Left kidney (tissue), 1 donor: ENCODE measurements at regions not wholly inside any gene's neighbourhood (a gene's known extent, or its start where the extent isn't known, plus 50 kb on each side); places are given as distances from the start of the nearest gene placed in this dataset.
"Not testable (repeated sequence)": the region's sequence is repeated elsewhere in the genome, so short reads cannot be mapped to it uniquely, and the experiment has no call there.

ENCODE experiments used
- DNase-seq: peaks from one replicate; pipeline ENCODE4 v3.0.0-alpha.2; 2013

DNA sequence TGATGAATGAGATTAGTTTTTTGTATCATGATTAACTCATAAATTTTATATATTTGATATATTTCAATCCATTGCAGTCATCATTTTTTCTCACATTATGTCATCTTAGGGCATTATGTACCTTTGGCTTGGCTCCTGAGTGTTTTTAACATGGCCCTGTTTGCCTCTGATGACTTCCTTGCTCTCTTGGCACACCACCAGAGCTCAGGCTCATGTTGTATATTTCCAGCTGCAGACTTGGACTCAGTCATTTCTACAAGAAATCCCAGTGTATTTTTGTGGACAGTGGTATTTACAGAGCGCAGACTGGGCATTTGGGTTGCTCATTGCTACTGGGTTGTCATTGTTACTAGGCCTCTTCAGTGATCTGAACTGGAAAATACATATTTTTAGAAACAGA lies 188.5 kb downstream of the ADRA2A start:
- no peak for DNase-seq

DNA sequence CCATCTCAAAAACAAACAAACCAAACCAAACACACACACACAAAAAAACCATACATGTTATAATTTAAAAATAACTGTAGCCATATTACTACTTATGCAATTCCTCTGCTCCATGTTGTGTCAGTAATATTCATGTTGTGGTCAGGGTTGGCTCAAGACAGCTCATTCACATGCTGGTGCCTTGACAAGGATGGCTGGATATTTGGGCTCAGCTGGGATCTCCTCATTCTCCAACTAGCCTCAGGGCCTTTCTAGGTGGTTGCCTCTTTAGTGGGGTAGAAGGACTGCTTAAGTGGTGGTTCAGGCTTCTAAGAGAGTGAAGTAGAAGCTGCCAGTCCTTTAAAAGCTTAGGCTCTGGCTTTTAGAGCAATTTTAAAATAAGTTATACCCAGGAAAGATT lies 189.3 kb downstream of the ADRA2A start:
- no peak for DNase-seq

DNA sequence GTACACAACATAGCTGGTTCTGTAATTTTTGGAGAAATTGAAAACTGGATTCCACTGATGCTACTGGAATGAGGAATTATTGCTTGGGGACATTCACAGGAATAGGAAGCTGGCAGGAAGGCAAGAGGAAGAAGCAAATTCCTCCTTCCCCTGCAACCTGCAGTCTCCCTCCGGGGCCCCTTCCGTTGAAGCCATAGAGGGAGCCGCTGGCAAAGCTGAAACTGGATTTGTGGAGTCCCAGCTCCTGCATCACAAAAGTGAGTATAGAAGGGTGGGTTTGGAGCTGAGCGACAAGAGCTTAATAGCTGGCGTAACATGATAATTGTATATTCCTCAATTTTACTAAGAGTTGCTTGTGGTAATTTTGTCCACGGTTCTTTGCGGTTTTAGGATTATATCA lies 190.8 kb downstream of the ADRA2A start:
- no peak for DNase-seq

DNA sequence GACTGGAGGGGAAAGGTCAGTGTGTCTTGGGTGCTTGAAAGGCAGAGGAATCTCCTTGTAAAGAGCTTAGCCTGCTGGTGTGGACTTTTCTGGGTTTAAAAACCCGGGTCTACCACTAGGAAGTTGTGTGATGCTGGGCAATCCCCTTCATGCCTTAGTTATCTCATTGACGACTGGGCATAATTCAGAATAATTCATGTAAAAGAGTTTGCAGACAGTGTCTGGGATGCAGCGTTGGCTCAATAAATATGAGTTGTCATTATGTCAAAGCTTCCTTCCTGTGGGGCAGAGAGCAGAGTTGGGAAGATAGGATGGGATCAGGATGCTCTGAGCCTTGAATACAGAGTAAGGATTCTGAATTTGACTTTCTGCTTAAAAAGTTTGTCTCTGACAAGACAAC lies 196.4 kb downstream of the ADRA2A start:
- DNase-seq: no peak

DNA sequence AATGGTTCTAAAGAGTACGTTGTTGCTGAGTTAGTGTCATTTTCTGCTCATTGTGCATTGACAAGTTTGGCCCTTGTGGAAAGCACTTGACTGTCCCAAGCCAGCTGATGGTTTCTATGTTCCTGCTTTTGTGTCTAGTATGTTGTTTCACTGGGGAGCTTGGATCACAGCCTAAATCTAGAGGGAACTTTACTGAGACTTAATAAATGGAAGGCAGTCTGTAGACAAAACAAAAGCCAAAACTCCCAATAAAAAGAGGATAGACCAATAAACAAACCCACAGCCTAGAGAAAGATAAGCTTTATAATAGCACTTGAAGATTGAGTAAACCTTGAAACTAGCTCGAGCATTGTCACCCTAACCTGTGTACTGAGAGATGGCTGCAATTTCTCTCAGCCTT lies 196.8 kb downstream of the ADRA2A start:
- DNase-seq: no peak

DNA sequence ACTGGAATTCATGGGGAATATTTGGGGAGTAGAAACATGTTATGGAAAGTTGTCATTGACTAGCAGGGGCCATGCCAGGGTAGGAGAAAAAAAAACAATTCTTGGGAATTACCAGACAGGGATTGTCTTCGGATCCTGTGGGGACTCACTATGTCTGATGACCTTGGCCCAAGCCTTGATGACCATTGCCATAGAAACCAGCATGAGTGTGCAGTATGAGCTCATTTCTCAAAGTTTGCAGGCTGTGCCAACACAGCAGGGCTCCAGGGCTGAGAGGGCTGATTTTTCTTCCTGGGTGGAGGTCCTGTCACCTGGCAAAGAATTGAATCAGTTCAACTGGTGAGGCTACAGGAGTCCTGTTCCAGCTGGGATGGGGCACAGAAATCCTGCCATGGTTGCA lies 198.3 kb downstream of the ADRA2A start:
- DNase-seq: no peak

DNA sequence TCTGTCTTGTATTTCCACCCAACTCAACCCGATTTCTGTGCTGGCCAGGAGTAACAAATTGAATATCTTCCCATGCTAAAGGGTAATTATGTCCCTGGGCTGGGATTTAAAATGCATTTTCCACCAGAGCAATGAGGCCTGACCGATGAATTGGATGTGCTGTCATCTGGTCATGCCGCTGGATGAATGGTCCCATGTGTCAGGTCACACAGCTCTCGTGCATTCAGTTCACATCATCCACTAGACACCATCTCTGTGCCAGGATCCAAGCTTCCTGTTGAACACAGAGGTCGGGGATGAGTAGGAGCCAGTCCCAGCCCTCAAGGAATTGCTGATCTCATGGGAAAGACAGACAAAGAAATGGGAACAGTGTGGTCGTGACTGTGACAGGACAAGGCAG lies 200.8 kb downstream of the ADRA2A start:
- DNase-seq: no peak

DNA sequence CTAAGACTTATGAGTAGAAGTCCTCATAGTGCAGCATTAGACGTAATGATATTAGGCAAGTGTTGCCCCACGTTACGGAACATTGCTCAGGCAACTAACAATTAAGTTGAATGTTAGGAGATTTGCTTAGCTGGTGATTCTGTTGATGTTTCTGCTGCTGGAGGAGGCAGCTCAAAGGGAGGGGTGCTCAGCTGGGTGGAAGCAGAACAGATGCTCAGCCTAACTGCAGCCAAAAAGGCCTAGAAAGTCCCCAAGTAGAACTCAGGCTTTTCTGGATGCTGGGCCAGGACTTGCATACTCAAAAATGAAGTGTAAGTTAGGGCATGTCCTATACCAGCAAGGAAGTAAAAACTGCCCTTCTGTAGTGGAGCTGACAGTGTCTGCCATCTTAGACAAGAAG lies 201.4 kb downstream of the ADRA2A start:
- DNase-seq: no peak

DNA sequence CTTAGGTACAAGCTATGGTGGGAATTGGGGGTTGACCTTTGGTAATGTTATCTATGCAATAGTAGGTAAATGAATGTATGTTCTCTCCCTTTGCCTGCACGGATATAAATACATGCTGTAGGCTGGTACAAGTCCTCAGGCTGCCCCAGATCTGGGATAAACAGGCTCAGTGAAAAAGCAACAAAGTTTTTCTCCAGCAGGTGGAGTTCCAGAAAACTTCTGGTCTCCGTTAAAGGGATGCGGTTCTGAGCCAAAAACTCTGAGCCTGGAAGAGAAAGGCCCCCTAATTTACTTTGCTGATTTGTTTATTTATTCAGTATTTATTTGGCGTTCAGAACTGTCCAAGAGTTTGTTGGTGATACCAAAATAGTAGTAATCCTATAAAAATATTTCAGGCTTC lies 204.7 kb downstream of the ADRA2A start:
- peak; percentile 29 for DNase-seq

DNA sequence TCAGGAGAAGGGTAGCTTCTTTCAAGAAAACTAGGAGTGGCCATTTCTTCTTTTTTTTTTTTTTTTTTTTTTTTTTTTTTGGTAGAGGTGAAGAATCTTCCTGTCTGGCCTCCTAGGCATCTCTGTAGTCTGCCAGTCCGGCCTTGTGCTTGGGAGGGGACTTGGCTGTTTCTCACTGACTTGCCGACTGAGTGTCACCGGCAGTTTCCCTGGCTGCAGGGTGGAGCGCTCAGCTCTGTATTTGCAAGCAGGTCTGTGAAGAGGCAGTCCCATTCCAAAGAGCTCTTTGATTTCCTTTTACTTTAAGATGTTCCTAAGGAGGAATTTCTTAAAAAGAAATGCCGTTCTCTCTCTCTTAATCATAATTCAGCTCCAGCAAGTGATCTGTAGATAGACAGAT lies 212.6 kb downstream of the ADRA2A start:
- DNase-seq: no peak

DNA sequence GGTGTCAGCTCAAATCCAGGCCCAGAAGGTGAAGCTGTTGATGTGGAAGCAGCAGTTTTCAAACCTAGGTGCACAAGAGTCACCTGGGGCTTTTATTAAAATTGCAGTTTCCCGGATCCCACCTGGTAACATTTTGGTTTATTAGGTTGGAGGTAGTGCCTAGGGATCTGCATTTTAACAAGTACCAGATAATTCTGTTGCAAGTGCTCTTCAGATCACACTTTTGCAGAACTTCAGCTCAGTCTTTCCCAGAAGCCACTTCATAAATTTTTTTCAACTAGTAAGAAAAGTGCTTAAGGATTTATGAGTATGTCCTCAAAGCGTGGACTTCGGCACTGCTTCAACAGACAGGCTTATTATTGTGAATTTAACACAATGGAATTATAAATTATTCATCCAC lies 213.8 kb downstream of the ADRA2A start:
- no peak for DNase-seq

DNA sequence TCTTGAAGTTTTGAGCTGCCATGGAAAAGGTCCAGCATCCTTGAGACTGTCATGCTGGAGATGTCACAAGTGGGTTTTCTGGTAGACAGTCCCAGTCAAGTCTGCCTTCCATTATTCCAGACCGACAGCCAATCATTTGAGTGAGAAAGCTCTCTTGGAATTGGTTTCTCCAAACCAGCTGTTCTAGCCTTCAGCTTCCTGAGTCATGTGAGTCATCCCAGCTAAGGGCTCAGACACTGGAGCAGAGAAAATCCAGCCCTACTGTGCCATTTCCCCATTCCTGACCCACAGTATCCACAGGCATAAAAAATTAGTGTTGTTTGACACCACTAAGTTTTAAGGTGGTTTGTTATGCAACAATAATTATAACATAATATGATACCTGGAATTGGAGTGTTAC lies 219.0 kb downstream of the ADRA2A start:
- no peak for DNase-seq

DNA sequence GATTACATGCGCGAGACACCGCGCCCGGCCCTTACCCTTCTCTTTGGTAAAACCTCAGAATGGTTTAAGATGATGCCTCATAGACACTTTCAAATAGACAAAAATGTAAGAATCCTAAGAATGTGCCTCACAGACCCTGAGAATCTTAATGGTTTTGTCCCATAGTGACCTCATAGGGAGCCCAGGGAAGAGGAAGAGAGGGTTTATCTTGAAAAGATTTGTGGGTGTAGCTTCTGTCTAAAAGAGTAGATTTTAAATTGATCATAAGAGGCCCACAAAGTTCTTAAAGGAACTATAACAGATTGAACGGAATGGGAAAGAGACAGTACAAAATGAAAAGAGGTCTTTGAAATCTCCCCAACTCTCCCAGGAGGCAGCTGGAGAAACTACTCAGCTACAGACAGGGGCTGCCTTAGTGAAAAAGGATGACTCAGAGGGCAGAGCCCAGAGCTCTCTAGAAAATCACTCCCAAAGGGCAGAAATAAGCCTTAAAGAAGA lies 220.6 kb downstream of the ADRA2A start:
- no peak for DNase-seq

DNA sequence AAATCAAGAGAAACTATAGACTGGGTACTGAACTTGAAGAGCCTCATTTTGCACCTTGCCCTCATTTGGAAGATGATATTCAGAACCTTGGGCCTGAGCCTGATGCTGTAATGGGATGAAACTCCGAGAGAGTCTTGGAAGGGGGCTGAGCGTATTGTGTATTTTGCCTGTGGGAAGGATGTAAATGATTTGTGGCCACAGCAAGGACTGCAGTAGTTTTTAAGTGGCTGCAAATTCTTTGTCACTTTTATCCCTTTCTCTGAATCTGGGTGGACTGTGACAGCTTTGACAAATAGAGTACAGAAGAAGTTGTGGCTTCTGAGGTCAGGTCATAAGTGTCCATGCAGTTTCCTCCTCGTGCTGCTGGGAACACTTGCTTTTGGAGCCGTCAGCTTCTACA lies 221.2 kb downstream of the ADRA2A start:
- no peak for DNase-seq

DNA sequence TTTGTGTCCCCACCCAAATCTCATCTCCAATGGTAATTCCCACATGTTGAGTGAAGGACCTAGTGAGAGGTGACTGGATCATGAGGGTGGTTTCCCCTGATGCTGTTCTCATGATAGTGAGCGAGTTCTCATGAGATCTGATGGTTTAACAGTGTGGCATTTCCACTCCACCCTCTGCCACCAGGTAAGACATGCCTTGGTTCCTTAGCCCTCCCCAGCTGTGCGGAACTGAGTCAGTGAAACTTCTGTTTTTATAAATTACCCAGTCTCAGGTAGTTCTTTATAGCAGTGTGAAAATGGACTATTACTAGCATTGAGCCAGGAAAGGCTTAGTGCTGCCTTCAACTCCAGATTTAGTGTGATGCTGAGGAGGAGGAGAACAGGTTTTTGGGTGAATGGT lies 222.2 kb downstream of the ADRA2A start:
- no peak for DNase-seq

DNA sequence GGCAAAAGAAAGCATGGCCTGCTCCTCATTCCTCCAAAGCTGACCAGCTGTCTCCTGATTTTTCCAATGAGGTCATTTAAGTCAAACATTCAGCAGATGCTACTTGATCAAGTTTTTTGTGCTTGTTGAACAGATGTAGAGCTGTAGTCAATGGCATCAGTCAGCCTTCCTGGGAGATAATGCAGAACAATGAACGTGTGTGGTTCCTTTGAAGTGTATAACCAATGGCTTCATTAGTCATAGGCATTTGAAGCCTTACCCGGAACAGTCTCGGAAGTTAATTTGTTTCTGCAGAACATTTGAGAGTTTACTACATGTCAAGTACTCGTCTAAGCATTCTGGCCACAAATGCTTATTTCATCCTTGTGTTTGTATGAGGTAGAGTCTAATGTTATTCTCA lies 227.1 kb downstream of the ADRA2A start:
- no peak for DNase-seq

DNA sequence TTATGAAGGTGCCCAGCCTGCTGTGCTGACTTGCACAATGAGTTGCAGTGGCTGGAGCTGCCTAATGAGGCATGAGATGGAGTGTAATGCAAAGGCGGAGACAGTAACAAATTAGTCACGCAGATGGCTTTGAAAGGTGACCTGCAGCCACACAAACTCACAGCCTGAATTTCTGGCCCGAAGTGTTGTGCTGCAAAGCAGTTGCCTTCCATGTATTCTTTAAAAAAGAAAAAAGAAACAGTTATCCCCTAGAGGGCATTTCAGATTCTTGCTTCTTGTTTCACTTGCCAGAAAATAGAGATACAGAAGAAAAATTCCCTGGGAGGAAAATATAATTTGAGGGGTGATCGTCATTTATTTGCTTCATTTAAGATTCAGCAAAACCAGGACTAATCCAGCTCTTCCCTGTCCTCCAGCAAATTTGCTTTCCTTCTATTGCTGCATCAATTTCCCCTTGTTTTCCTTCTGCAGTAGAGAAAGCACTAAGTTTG lies 239.9 kb downstream of the ADRA2A start:
- DNase-seq: peak; percentile 59

DNA sequence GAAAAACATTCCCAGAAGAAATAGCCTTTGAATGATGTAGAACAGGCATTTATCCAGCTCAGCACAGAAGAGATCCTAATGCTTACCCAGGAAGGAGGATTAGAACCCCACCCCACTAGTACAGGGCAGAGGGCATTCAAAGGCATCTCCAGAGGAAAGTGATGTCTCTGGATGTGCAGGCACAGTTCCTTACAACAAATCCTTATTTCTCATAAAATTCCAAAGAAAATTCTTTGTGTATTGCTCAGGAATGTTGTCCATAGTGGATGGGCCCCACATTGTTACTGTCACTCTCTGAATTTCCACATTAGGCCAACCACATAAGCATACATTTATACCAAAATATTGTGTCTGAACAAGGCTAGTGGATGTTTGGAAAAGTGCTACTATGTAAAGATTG lies 243.0 kb downstream of the ADRA2A start:
- no peak for DNase-seq

DNA sequence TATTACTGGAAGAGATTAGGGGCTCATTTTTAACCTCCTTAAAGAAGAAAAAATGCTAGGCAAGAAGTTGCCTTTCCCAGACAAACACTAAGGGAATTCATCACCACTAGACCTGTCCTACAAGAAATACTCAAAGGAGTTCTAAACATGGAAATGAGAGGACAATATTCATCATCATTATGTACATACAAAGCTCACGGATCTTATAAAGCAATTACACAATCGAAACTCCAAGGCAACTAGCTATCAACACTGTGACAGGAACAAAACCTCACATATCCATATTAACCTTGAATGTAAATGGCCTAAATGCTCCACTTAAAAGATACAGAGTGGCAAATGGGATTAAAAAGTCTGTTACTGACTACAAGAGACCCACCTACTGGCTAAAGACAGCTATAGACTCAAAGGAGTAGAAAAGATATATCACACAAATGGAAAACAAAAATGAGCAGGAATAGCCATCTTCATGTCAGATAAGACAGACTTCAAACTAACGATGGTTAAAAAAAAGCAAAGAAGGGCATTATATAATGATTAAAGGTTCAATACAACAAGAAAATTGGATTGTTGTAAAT lies 246.6 kb downstream of the ADRA2A start:
- no peak for DNase-seq

DNA sequence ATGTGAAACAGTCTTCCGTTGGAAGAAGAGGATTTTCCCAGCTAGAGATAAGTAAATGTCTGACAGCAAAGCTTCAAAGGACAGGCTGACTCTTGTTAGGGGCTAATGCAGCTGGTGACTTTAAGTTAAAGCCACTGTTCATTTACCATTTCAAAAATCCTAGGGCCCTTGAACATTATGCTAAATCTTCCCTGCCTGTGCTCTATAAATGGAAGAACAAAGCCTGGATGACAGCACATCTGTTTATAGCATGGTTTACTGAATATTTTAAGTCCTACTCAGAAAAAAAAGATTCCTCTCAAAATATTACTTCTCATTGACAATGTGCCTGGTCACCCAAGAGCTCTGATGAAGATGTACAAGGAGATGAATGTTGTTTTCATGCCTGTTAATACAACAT lies 255.3 kb downstream of the ADRA2A start:
- not testable (repeated sequence) for DNase-seq

DNA sequence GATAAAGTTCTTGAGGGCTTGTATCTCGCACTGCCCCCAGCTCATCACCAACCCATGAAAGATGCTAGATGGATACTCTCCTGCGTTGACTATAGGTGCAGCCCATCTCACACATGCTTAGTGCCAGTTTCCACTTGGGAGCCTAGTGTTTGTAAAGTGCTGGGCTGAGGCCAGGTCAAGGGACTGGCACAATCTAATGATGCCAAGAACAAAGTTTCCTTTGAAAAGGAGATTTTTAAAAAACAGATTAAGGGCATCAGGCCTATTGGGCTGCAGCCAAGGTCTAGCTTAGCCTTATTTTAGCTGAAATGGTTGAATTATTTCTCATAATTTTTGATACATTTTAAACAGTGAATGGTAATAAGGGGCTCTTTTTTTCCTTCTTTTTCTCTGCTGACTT lies 259.0 kb downstream of the ADRA2A start:
- DNase-seq: no peak

DNA sequence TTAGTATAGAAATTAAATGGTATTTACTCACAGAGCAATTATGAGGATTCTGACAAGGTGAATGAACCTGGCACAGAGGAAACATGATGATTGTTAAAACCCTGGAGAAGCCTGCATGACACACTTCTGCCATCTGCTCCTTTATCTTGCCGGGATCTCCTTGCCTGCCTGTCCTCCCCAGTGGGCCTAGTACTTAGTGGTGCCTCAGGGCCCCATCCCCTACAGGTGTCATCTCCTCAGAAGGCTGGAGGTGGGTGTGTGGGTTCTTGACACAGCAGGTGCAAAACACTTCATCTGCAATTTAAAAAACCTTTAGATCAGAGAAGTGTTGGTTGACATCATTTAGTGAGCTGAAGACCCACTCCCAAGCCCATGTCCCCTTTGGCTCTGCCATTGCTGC lies 261.2 kb downstream of the ADRA2A start:
- DNase-seq: no peak

DNA sequence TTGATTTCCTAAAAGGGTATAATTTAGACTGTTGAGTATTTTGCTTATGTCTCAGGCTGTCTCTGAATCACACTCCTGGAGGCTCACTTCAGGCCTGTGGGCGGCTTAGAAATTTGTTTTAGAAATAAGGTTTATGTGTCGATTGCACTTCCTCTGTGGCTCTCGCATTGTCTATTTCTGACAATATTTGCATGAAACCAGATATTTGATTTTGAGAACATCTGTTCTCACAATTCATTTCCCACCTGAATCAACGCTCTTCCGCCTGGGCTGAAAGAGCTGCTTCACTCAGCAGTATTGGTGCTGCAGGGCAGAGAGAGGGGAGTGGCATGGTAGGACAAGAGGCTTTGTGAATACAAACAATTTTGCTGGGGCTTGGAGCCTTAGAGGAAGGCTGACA lies 262.0 kb downstream of the ADRA2A start:
- no peak for DNase-seq

DNA sequence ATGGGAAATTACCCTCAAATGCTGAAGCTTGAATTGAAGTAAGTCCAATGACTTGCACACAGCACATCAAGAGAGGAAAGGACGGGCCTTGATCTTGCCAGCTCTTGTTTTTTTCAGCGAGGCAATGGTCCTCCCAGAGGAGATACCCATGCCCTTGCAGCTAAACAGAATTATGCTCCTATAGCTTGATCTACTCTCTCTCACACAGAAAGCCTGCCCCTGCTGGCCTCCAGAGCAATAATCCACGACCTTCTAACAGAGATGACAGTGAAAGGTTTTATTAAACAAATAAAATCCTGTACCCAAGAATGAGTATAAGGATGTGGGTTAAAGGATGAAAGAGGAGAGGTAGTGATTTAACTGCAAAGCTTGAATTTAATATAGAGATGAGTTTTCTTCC lies 268.0 kb downstream of the ADRA2A start:
- DNase-seq: no peak
